Activated naive CD8-positive, alpha-beta T cell treated with anti-CD3 and anti-CD28 coated beads for 36 hours (primary cell): ENCODE measurements at regions not wholly inside any gene's neighbourhood (a gene's known extent, or its start where the extent isn't known, plus 50 kb on each side); places are given as distances from the start of the nearest gene placed in this dataset.
A peak's percentile ranks its signal among the peaks of the same experiment; 100 is the strongest.
"Not testable (repeated sequence)": the region's sequence is repeated elsewhere in the genome, so short reads cannot be mapped to it uniquely, and the experiment has no call there.

Experiments used
- DNase-seq: peaks from one replicate; pipeline ENCODE4 v3.0.0; 2021
- H3K27ac Mint-ChIP-seq: one replicate; pipeline ENCODE4 v1.8.0; 2022; ENCODE audit warnings: mild to moderate bottlenecking, moderate library complexity, mixed read lengths
- H3K27me3 Mint-ChIP-seq: one replicate; pipeline ENCODE4 v1.8.0; 2022; ENCODE audit warnings: mild to moderate bottlenecking, mixed read lengths
- H3K36me3 Mint-ChIP-seq: one replicate; pipeline ENCODE4 v1.8.0; 2021; ENCODE audit warnings: mild to moderate bottlenecking, mixed read lengths
- H3K4me1 Mint-ChIP-seq: one replicate; pipeline ENCODE4 v1.8.0; 2021; ENCODE audit warnings: mixed read lengths
- H3K4me3 Mint-ChIP-seq: one replicate; pipeline ENCODE4 v1.8.0; 2022; ENCODE audit warnings: mild to moderate bottlenecking, moderate library complexity, mixed read lengths
- H3K9me3 Mint-ChIP-seq: one replicate; pipeline ENCODE4 v1.8.0; 2022; ENCODE audit warnings: mixed read lengths

GRCh38 chr9:102941868-102942267 lies 53.3 kb upstream of the CYLC2 start:
- H3K9me3 Mint-ChIP-seq = peaks cover 8% of the 10 kb centered on the region
- no peak overlapping the region for H3K27ac Mint-ChIP-seq
- no peak for DNase-seq
- no peak overlapping the region for H3K4me3 Mint-ChIP-seq
- H3K4me1 Mint-ChIP-seq = no peaks in the 10 kb centered on the region
- no peaks in the 10 kb centered on the region for H3K27me3 Mint-ChIP-seq
- no peaks in the 10 kb centered on the region for H3K36me3 Mint-ChIP-seq

GRCh38 chr9:102922526-102922925 lies 72.6 kb upstream of the CYLC2 start:
- Mint-ChIP-seq H3K36me3 (no peaks in the 10 kb centered on the region), H3K27me3 (no peaks in the 10 kb centered on the region), H3K27ac (no peak overlapping the region), H3K9me3 (peaks cover 2% of the 10 kb centered on the region), H3K4me3 (no peak overlapping the region), H3K4me1 (no peaks in the 10 kb centered on the region)
- no peak for DNase-seq

GRCh38 chr9:102911185-102911584 lies 83.9 kb upstream of the CYLC2 start:
- H3K27ac Mint-ChIP-seq = no peak overlapping the region
- no peaks in the 10 kb centered on the region for H3K4me1 Mint-ChIP-seq

GRCh38 chr9:102905795-102906194 lies 89.3 kb upstream of the CYLC2 start:
- peaks cover 18% of the 10 kb centered on the region for H3K9me3 Mint-ChIP-seq
- not testable (repeated sequence) for H3K36me3 Mint-ChIP-seq, DNase-seq, H3K4me3 Mint-ChIP-seq, H3K4me1 Mint-ChIP-seq, H3K27ac Mint-ChIP-seq, H3K27me3 Mint-ChIP-seq

More at GRCh38 chr9:102911185-102911584, 83.9 kb upstream of the CYLC2 start:
- no peak for DNase-seq
- peaks cover 10% of the 10 kb centered on the region for H3K9me3 Mint-ChIP-seq
- no peaks in the 10 kb centered on the region for H3K27me3 Mint-ChIP-seq
- no peaks in the 10 kb centered on the region for H3K36me3 Mint-ChIP-seq
- H3K4me3 Mint-ChIP-seq = no peak overlapping the region

- Mint-ChIP-seq H3K27ac (no peak overlapping the region), H3K27me3 (no peaks in the 10 kb centered on the region), H3K36me3 (peaks cover under 1% of the 10 kb centered on the region), H3K4me3 (no peak overlapping the region), H3K9me3 (peaks cover 2% of the 10 kb centered on the region), H3K4me1 (no peaks in the 10 kb centered on the region)
- DNase-seq = no peak
Observed at GRCh38 chr9:102892025-102892424, 103.1 kb upstream of the CYLC2 start.

- H3K9me3 Mint-ChIP-seq, DNase-seq, H3K27me3 Mint-ChIP-seq, H3K4me1 Mint-ChIP-seq, H3K27ac Mint-ChIP-seq, H3K4me3 Mint-ChIP-seq, H3K36me3 Mint-ChIP-seq: not testable (repeated sequence)
Observed at GRCh38 chr9:102888747-102889146, 106.4 kb upstream of the CYLC2 start.

GRCh38 chr9:102875687-102876086 lies 119.4 kb upstream of the CYLC2 start:
- Mint-ChIP-seq H3K4me3 (no peak overlapping the region), H3K36me3 (no peaks in the 10 kb centered on the region), H3K4me1 (no peaks in the 10 kb centered on the region), H3K9me3 (no peaks in the 10 kb centered on the region), H3K27me3 (no peaks in the 10 kb centered on the region), H3K27ac (no peak overlapping the region)
- DNase-seq = no peak

- no peak for DNase-seq
- no peak overlapping the region for H3K4me3 Mint-ChIP-seq
- no peaks in the 10 kb centered on the region for H3K4me1 Mint-ChIP-seq
- H3K27ac Mint-ChIP-seq = no peak overlapping the region
- no peaks in the 10 kb centered on the region for H3K27me3 Mint-ChIP-seq
- no peaks in the 10 kb centered on the region for H3K36me3 Mint-ChIP-seq
- no peaks in the 10 kb centered on the region for H3K9me3 Mint-ChIP-seq
Observed at GRCh38 chr9:102867488-102867887, 127.6 kb upstream of the CYLC2 start.

GRCh38 chr9:102862478-102862877 lies 132.7 kb upstream of the CYLC2 start:
- H3K36me3 Mint-ChIP-seq = no peaks in the 10 kb centered on the region
- no peaks in the 10 kb centered on the region for H3K27me3 Mint-ChIP-seq
- H3K4me3 Mint-ChIP-seq = no peak overlapping the region
- peaks cover 2% of the 10 kb centered on the region for H3K9me3 Mint-ChIP-seq
- no peak for DNase-seq
- no peaks in the 10 kb centered on the region for H3K4me1 Mint-ChIP-seq
- no peak overlapping the region for H3K27ac Mint-ChIP-seq

GRCh38 chr9:102855641-102856040 lies 139.5 kb upstream of the CYLC2 start:
- Mint-ChIP-seq H3K9me3 (peaks cover 7% of the 10 kb centered on the region), H3K4me3 (no peak overlapping the region), H3K36me3 (no peaks in the 10 kb centered on the region), H3K27me3 (no peaks in the 10 kb centered on the region), H3K27ac (no peak overlapping the region), H3K4me1 (no peaks in the 10 kb centered on the region)
- DNase-seq = no peak

- H3K4me1 Mint-ChIP-seq = no peaks in the 10 kb centered on the region
- no peaks in the 10 kb centered on the region for H3K27me3 Mint-ChIP-seq
- H3K27ac Mint-ChIP-seq = no peak overlapping the region
- no peaks in the 10 kb centered on the region for H3K36me3 Mint-ChIP-seq
- DNase-seq = no peak
- peaks cover 11% of the 10 kb centered on the region for H3K9me3 Mint-ChIP-seq
- no peak overlapping the region for H3K4me3 Mint-ChIP-seq
Observed at GRCh38 chr9:102845827-102846371, 149.2 kb upstream of the CYLC2 start.

- no peak for DNase-seq
- no peaks in the 10 kb centered on the region for H3K36me3 Mint-ChIP-seq
- H3K9me3 Mint-ChIP-seq = peaks cover 6% of the 10 kb centered on the region
- H3K4me3 Mint-ChIP-seq = no peak overlapping the region
- H3K27ac Mint-ChIP-seq = no peak overlapping the region
- no peaks in the 10 kb centered on the region for H3K4me1 Mint-ChIP-seq
- H3K27me3 Mint-ChIP-seq = no peaks in the 10 kb centered on the region
Observed at GRCh38 chr9:102844716-102845115, 150.4 kb upstream of the CYLC2 start.

- no peak for DNase-seq
- no peak overlapping the region for H3K4me3 Mint-ChIP-seq
- no peaks in the 10 kb centered on the region for H3K4me1 Mint-ChIP-seq
- no peak overlapping the region for H3K27ac Mint-ChIP-seq
- peaks cover 6% of the 10 kb centered on the region for H3K9me3 Mint-ChIP-seq
- no peaks in the 10 kb centered on the region for H3K27me3 Mint-ChIP-seq
- H3K36me3 Mint-ChIP-seq = no peaks in the 10 kb centered on the region
Observed at GRCh38 chr9:102842423-102842822, 152.7 kb upstream of the CYLC2 start.

GRCh38 chr9:102841376-102841775 lies 153.8 kb upstream of the CYLC2 start:
- Mint-ChIP-seq H3K27me3 (no peaks in the 10 kb centered on the region), H3K4me3 (no peak overlapping the region), H3K4me1 (no peaks in the 10 kb centered on the region), H3K36me3 (no peaks in the 10 kb centered on the region), H3K9me3 (no peaks in the 10 kb centered on the region), H3K27ac (no peak overlapping the region)
- no peak for DNase-seq

- Mint-ChIP-seq H3K36me3 (no peaks in the 10 kb centered on the region), H3K9me3 (no peaks in the 10 kb centered on the region), H3K27ac (no peak overlapping the region), H3K27me3 (no peaks in the 10 kb centered on the region), H3K4me3 (no peak overlapping the region), H3K4me1 (no peaks in the 10 kb centered on the region)
- no peak for DNase-seq
Observed at GRCh38 chr9:102840335-102840734, 154.8 kb upstream of the CYLC2 start.

GRCh38 chr9:102832814-102833213 lies 162.3 kb upstream of the CYLC2 start:
- Mint-ChIP-seq H3K9me3 (no peaks in the 10 kb centered on the region), H3K27me3 (no peaks in the 10 kb centered on the region), H3K4me1 (no peaks in the 10 kb centered on the region)

GRCh38 chr9:102796244-102796643 lies 198.9 kb upstream of the CYLC2 start:
- Mint-ChIP-seq H3K36me3 (no peaks in the 10 kb centered on the region), H3K27me3 (no peaks in the 10 kb centered on the region), H3K4me1 (no peaks in the 10 kb centered on the region), H3K9me3 (peaks cover 8% of the 10 kb centered on the region), H3K4me3 (no peak overlapping the region), H3K27ac (peak overlapping the region; percentile 8)
- DNase-seq = no peak

More at GRCh38 chr9:102832814-102833213, 162.3 kb upstream of the CYLC2 start:
- Mint-ChIP-seq H3K4me3 (no peak overlapping the region), H3K36me3 (no peaks in the 10 kb centered on the region), H3K27ac (no peak overlapping the region)
- no peak for DNase-seq
